KMS-11 (cell line): ENCODE measurements at regions not wholly inside any gene's neighbourhood (a gene's known extent, or its start where the extent isn't known, plus 50 kb on each side); places are given as distances from the start of the nearest gene placed in this dataset.

ENCODE experiments used
- H2AFZ ChIP-seq: fragments of 200-600 bp; sonication (generic); 2 replicates; pipeline ENCODE4 v1.6.1; 2016; ENCODE audit warnings: antibody characterized with exemption, mixed run types, low read depth
- H3K27ac ChIP-seq: fragments of 200-600 bp; sonication (generic); 2 replicates; pipeline ENCODE4 v1.6.1; 2016; ENCODE audit warnings: mild to moderate bottlenecking, mixed run types
- H3K27me3 ChIP-seq: fragments of 200-600 bp; sonication (generic); 2 replicates; pipeline ENCODE4 v1.6.1; 2017; ENCODE audit warnings: mild to moderate bottlenecking, low read depth, mixed run types, moderate library complexity; ENCODE audit not compliant: insufficient read depth
- H3K36me3 ChIP-seq: fragments of 200-600 bp; sonication (generic); 2 replicates; pipeline ENCODE4 v1.6.1; 2017; ENCODE audit warnings: mild to moderate bottlenecking, mixed run types; ENCODE audit not compliant: insufficient read depth
- H3K4me1 ChIP-seq: fragments of 200-600 bp; sonication (generic); 2 replicates; pipeline ENCODE4 v1.6.1; 2016; ENCODE audit warnings: mild to moderate bottlenecking, low read depth, mixed run types; ENCODE audit not compliant: poor library complexity, severe bottlenecking
- H3K4me2 ChIP-seq: fragments of 200-600 bp; sonication (generic); 2 replicates; pipeline ENCODE4 v1.7.0; 2016; ENCODE audit warnings: mild to moderate bottlenecking, mixed run types
- H3K4me3 ChIP-seq: fragments of 200-600 bp; sonication (generic); IDR thresholded peaks from 2 replicates; pipeline ENCODE4 v1.6.1; 2017; ENCODE audit warnings: low read depth, low read length, mixed read lengths; ENCODE audit not compliant: insufficient read depth
- H3K79me2 ChIP-seq: fragments of 200-600 bp; sonication (generic); 2 replicates; pipeline ENCODE4 v1.6.1; 2016; ENCODE audit warnings: low read depth, mixed run types; ENCODE audit not compliant: insufficient read depth
- H3K9ac ChIP-seq: fragments of 200-600 bp; sonication (generic); 2 replicates; pipeline ENCODE4 v1.6.1; 2016; ENCODE audit warnings: mild to moderate bottlenecking, mixed run types
- H4K20me1 ChIP-seq: fragments of 200-600 bp; sonication (generic); 2 replicates; pipeline ENCODE4 v1.6.1; 2016; ENCODE audit warnings: mild to moderate bottlenecking, mixed run types; ENCODE audit not compliant: insufficient read depth
- TF ChIP-seq, protein P1 (sequence below): fragments of 200-600 bp; sonication (generic); conservative IDR thresholded peaks from 2 replicates; pipeline ENCODE4 v1.6.1; 2017; ENCODE audit warnings: low read depth, mild to moderate bottlenecking, antibody characterized with exemption, low read length, moderate library complexity, mixed read lengths

DNA sequence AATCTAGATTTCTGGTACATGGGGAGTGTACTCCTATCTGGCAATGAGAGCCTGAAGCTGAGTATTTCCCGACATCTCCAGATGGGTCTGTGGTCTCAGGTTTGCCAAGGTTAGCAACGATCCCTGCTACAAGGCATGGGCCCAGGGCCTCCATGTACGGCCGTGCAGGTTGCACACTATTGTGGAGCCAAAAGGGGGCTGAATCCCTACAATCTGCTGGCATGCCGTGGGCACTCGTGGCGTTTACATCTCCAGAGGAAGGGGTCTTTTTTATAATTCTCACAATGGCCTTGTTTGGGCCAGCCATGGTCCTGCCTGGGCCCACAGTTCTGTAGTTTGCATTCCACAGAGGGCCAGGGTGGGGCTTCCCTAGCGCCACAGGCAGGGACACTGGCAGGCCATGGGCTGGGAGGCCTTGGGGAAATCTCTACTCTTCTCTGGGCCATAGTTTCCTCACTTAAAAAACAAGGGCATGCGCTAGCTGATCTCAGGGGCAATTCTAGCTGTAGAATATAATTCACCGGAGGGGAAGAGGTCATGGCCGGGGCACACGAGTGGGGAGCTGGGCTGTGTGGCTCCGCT lies 68.9 kb upstream of the TLE3 start:
- Histone ChIP-seq H3K36me3 (no peaks in the 10 kb centered on the region), H3K9ac (no peak overlapping the region), H3K27ac (no peak overlapping the region), H3K27me3 (no peaks in the 10 kb centered on the region), H2AFZ (no peak overlapping the region), H3K4me3 (no peak overlapping the region), H3K4me2 (no peak overlapping the region), H3K4me1 (no peaks in the 10 kb centered on the region), H4K20me1 (no peaks in the 10 kb centered on the region), H3K79me2 (no peaks in the 10 kb centered on the region)
- TF ChIP-seq, protein P1, sequence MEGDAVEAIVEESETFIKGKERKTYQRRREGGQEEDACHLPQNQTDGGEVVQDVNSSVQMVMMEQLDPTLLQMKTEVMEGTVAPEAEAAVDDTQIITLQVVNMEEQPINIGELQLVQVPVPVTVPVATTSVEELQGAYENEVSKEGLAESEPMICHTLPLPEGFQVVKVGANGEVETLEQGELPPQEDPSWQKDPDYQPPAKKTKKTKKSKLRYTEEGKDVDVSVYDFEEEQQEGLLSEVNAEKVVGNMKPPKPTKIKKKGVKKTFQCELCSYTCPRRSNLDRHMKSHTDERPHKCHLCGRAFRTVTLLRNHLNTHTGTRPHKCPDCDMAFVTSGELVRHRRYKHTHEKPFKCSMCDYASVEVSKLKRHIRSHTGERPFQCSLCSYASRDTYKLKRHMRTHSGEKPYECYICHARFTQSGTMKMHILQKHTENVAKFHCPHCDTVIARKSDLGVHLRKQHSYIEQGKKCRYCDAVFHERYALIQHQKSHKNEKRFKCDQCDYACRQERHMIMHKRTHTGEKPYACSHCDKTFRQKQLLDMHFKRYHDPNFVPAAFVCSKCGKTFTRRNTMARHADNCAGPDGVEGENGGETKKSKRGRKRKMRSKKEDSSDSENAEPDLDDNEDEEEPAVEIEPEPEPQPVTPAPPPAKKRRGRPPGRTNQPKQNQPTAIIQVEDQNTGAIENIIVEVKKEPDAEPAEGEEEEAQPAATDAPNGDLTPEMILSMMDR = no peak

DNA sequence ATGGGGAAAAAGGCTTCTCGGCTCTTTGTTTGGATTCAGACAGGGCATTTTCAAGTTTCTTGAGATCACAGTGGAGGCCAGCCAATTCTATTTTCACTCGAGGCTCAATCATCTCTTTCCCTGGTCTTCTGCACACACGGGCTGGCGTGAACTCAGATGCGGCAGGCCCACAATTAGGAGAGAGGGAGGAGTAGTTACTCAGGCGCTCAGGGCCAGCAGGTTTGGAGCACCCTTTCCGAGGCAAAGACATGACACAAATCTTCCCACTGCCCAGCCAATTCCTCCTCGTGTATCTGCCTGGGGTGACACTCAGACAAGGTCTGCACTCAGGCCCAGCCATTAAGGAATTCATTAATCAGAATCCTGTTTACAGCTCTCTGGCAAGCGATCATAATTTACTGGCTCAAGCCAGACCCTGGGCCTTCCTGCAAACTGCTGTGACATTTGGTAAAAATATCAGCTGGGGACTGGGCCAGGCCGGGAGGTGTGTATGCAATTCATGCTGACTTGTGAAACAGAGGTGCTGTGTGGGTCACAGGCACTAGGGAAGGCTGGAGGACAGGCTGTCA lies 68.1 kb upstream of the TLE3 start:
- Histone ChIP-seq H4K20me1 (no peaks in the 10 kb centered on the region), H3K4me1 (no peaks in the 10 kb centered on the region), H3K4me2 (no peak overlapping the region), H3K27ac (no peak overlapping the region), H2AFZ (no peak overlapping the region), H3K27me3 (no peaks in the 10 kb centered on the region), H3K4me3 (no peak overlapping the region), H3K36me3 (no peaks in the 10 kb centered on the region), H3K79me2 (no peaks in the 10 kb centered on the region), H3K9ac (no peak overlapping the region)
- TF ChIP-seq, protein P1 = no peak

DNA sequence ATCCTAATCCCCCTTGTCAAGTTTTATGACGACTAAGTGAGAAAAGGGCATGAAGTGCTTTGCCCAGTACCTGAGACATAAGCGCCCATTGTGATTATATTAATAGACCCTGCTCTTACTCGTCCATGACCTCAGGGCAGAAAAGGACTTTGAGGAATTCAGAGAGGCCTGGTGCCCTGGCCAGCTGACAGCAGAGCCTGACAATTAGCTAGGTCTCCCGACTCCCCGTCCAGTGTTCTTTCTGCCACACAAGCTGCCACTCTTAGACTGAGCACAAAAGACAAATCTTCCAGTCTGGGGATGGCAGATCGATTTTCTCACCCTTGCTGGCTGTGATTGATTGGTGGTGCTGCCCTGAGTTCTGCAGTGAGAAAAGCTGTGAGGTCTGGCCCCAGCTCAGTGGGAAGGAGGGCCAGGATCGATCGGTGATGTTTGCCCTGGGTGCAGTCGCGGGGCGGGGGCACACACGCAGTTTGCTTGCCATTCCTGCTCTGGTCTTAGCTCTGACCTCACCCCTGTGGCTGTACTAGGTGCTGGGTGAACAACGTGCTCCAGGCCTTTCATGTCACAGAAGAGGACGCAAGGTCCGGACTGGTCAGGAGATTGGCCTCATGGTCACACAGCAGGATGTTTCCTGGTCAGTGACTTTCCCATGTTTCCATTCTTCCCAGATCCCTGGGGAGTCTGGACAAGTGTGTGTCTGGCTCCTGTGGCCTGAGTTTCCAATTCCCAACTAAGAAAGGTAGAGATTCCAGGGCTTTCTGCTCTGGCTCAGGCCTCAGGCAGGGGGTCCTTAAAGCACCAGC lies 67.4 kb upstream of the TLE3 start:
- H3K27ac ChIP-seq = no peak overlapping the region
- no peak overlapping the region for H2AFZ ChIP-seq
- H3K4me1 ChIP-seq = no peaks in the 10 kb centered on the region
- no peak overlapping the region for H3K9ac ChIP-seq
- no peak overlapping the region for H3K4me3 ChIP-seq
- H4K20me1 ChIP-seq = no peaks in the 10 kb centered on the region
- TF ChIP-seq, protein P1 = no peak
- no peak overlapping the region for H3K4me2 ChIP-seq
- H3K36me3 ChIP-seq = no peaks in the 10 kb centered on the region
- no peaks in the 10 kb centered on the region for H3K79me2 ChIP-seq
- H3K27me3 ChIP-seq = no peaks in the 10 kb centered on the region

DNA sequence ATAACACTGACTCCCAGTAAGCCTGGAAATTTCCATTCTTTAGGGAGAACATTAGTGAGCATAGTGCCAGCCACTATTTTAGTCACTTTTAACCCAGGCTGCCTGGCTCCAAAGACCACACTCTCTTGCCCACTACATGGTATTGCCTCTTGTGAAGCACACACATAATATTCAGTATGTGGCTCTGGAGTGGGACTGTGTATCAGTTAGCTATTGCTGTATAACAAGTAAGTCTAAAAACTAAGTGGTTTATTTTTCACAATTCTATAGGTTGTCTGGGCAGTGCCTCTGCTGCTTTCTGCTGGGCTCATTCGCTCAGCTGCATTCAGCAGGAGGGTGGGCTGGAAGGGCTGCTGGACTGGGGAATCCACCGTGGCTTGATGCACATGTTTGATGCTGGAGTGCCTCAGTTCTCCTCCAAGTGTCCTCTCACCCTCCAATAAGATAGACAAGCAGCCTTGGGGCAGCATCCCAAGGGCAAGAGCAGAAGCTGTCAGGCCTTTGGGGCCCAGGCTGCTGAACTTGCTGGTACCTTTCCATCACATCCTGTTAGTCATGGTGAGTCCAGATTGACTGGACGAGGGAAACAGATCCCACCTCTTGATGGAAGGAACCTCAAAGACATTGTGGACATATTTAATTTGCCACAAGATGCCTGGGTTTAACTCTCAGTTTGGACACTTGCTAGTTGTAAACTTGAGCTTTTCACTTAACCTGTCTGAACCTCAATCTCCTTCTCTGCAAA lies 66.6 kb upstream of the TLE3 start:
- Histone ChIP-seq H3K79me2 (no peaks in the 10 kb centered on the region), H3K4me1 (no peaks in the 10 kb centered on the region), H3K9ac (no peak overlapping the region), H3K4me2 (no peak overlapping the region), H3K27ac (no peak overlapping the region), H2AFZ (no peak overlapping the region), H3K27me3 (no peaks in the 10 kb centered on the region), H3K36me3 (no peaks in the 10 kb centered on the region), H4K20me1 (no peaks in the 10 kb centered on the region), H3K4me3 (no peak overlapping the region)
- TF ChIP-seq, protein P1 = no peak
